ENCODE measurements at regions not wholly inside any gene's neighbourhood (a gene's known extent, or its start where the extent isn't known, plus 50 kb on each side); places are given as distances from the start of the nearest gene placed in this dataset.

- no peak for DNase-seq (ENCODE audit: low read depth)
These were observed 140.7 kb upstream of the RARB start for GRCh38 chr3:25287291-25287884.

GRCh38 chr3:25288413-25288812, 139.7 kb upstream of the RARB start:
- no peak for DNase-seq (ENCODE audit: low read depth)

- no peak for DNase-seq (ENCODE audit: low read depth)
These were observed 138.9 kb upstream of the RARB start for GRCh38 chr3:25289156-25289555.

- DNase-seq (ENCODE audit: low read depth), result no peak
These were observed 138.4 kb upstream of the RARB start for GRCh38 chr3:25289663-25290062.

GRCh38 chr3:25291481-25291905, 136.6 kb upstream of the RARB start:
- DNase-seq (ENCODE audit: low read depth), result no peak

- DNase-seq (ENCODE audit: low read depth), result no peak
These were observed 136.0 kb upstream of the RARB start for GRCh38 chr3:25292036-25292435.

GRCh38 chr3:25292595-25292994, 135.5 kb upstream of the RARB start:
- no peak for DNase-seq (ENCODE audit: low read depth)

GRCh38 chr3:25293736-25294135, 134.3 kb upstream of the RARB start:
- DNase-seq (ENCODE audit: low read depth), result peak; percentile 10

- peak; percentile 11 for DNase-seq (ENCODE audit: low read depth)
These were observed 133.8 kb upstream of the RARB start for GRCh38 chr3:25294169-25294805.

- no peak for DNase-seq (ENCODE audit: low read depth)
These were observed 130.1 kb upstream of the RARB start for GRCh38 chr3:25297667-25298585.

- DNase-seq (ENCODE audit: low read depth), result no peak
These were observed 127.9 kb upstream of the RARB start for GRCh38 chr3:25300141-25300540.

GRCh38 chr3:25304916-25305315, 123.1 kb upstream of the RARB start:
- no peak for DNase-seq (ENCODE audit: low read depth)

- no peak for DNase-seq (ENCODE audit: low read depth)
These were observed 122.0 kb upstream of the RARB start for GRCh38 chr3:25306066-25306465.

- DNase-seq (ENCODE audit: low read depth), result no peak
These were observed 121.4 kb upstream of the RARB start for GRCh38 chr3:25306705-25307104.

GRCh38 chr3:25313286-25313685, 114.8 kb upstream of the RARB start:
- DNase-seq (ENCODE audit: low read depth), result no peak

- DNase-seq (ENCODE audit: low read depth), result no peak
These were observed 103.0 kb upstream of the RARB start for GRCh38 chr3:25324954-25325655.

- DNase-seq (ENCODE audit: low read depth), result no peak
These were observed 92.7 kb upstream of the RARB start for GRCh38 chr3:25335356-25335755.

GRCh38 chr3:25338158-25338725, 89.8 kb upstream of the RARB start:
- DNase-seq (ENCODE audit: low read depth), result no peak

- peak; percentile 45 for DNase-seq (ENCODE audit: low read depth)
These were observed 88.8 kb upstream of the RARB start for GRCh38 chr3:25339225-25339624.

GRCh38 chr3:25344670-25345069, 83.4 kb upstream of the RARB start:
- no peak for DNase-seq (ENCODE audit: low read depth)

- no peak for DNase-seq (ENCODE audit: low read depth)
These were observed 79.0 kb upstream of the RARB start for GRCh38 chr3:25349095-25349494.
